Fibroblast of lung (primary cell): ENCODE measurements at regions not wholly inside any gene's neighbourhood (a gene's known extent, or its start where the extent isn't known, plus 50 kb on each side); places are given as distances from the start of the nearest gene placed in this dataset.

ENCODE experiments used
- EZH2 ChIP-seq: IDR thresholded peaks from 2 replicates; pipeline ENCODE4 v1.5.1; 2012; ENCODE audit warnings: low read length, control low read depth, mild to moderate bottlenecking; ENCODE audit errors: missing control alignments
- TF ChIP-seq, protein P1 (sequence below), 2 donors: IDR thresholded peaks in 1 of 2; conservative IDR thresholded peaks in 1 of 2; 1 replicate in 1 of 2; 2 replicates in 1 of 2; pipeline ENCODE4 v1.5.1; 2011 to 2012; ENCODE audit warnings: low read length in 2 of 2, control low read depth in 1 of 2, inconsistent platforms in 1 of 2, low read depth in 1 of 2, mild to moderate bottlenecking in 1 of 2

- TF ChIP-seq, protein P1, sequence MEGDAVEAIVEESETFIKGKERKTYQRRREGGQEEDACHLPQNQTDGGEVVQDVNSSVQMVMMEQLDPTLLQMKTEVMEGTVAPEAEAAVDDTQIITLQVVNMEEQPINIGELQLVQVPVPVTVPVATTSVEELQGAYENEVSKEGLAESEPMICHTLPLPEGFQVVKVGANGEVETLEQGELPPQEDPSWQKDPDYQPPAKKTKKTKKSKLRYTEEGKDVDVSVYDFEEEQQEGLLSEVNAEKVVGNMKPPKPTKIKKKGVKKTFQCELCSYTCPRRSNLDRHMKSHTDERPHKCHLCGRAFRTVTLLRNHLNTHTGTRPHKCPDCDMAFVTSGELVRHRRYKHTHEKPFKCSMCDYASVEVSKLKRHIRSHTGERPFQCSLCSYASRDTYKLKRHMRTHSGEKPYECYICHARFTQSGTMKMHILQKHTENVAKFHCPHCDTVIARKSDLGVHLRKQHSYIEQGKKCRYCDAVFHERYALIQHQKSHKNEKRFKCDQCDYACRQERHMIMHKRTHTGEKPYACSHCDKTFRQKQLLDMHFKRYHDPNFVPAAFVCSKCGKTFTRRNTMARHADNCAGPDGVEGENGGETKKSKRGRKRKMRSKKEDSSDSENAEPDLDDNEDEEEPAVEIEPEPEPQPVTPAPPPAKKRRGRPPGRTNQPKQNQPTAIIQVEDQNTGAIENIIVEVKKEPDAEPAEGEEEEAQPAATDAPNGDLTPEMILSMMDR (conservative IDR thresholded peaks at IDR 0.05 in 1 of 2, IDR thresholded peaks at IDR 0.05 in 1 of 2; ENCODE audit: low read depth in 1 of 2, low read length in 2 of 2): no peak
- no peak for TF ChIP-seq EZH2
Measured at GRCh38 chr3:31250116-31250777, 282.5 kb upstream of the STT3B start.
